Caco-2 (cell line): ENCODE measurements at regions not wholly inside any gene's neighbourhood (a gene's known extent, or its start where the extent isn't known, plus 50 kb on each side); places are given as distances from the start of the nearest gene placed in this dataset.

Source experiments
- BruUV-seq: library from RNA; stranded (reverse); fragments of 400-500 nt; replicated peaks from 2 replicates; lab custom pipeline; 2021; lab: Mats Ljungman, UMichigan
- CTCF ChIA-PET: fragments of 300-600 bp; sonication (Branson Sonifier 250); formaldehyde crosslinking; loops from one replicate; lab custom pipeline; 2022; ENCODE audit warnings: antibody characterized with exemption; lab: Charles Lee
- POLR2A ChIA-PET: fragments of 300-600 bp; sonication (Branson Sonifier 250); formaldehyde crosslinking; loops from one replicate; lab custom pipeline; 2022; ENCODE audit warnings: antibody characterized with exemption; lab: Charles Lee
- DNase-seq, 2 experiments: peaks; one replicate each; pipeline versions ENCODE4 v3.0.0 to v3.0.0-alpha.2; 2020 to 2022
- H3K27me3 ChIP-seq: replicated peaks from 2 replicates; pipeline ENCODE4 v1.6.0; 2011; ENCODE audit warnings: low read length; ENCODE audit not compliant: control insufficient read depth, insufficient read depth
- H3K36me3 ChIP-seq: 2 replicates; pipeline ENCODE4 v1.5.1; 2011; ENCODE audit warnings: low read length; ENCODE audit not compliant: control insufficient read depth, insufficient read depth
- H3K4me1 ChIP-seq: fragments of 250-450 bp; sonication (Bioruptor Pico); 2 replicates; pipeline ENCODE4 v1.5.1; 2020; ENCODE audit warnings: mild to moderate bottlenecking
- H3K4me3 ChIP-seq: 2 replicates; pipeline ENCODE4 v1.5.1; 2011; ENCODE audit warnings: low read depth, mild to moderate bottlenecking, control low read depth, low read length
- H3K9me3 ChIP-seq: fragments of 250-450 bp; sonication (Bioruptor Pico); 2 replicates; pipeline ENCODE4 v1.5.1; 2020; ENCODE audit warnings: mild to moderate bottlenecking, moderate library complexity
- H3K27ac Mint-ChIP-seq: one replicate; pipeline ENCODE4 v1.8.0; 2022; ENCODE audit warnings: mixed read lengths; ENCODE audit not compliant: unreplicated experiment
- H3K27me3 Mint-ChIP-seq: one replicate; pipeline ENCODE4 v1.8.0; 2022; ENCODE audit warnings: mixed read lengths; ENCODE audit not compliant: insufficient read depth, unreplicated experiment
- H3K36me3 Mint-ChIP-seq: one replicate; pipeline ENCODE4 v1.8.0; 2022; ENCODE audit warnings: mild to moderate bottlenecking, mixed read lengths; ENCODE audit not compliant: insufficient read depth, unreplicated experiment
- H3K4me1 Mint-ChIP-seq: one replicate; pipeline ENCODE4 v1.8.0; 2022; ENCODE audit warnings: low read depth, mixed read lengths; ENCODE audit not compliant: unreplicated experiment
- H3K4me3 Mint-ChIP-seq: one replicate; pipeline ENCODE4 v1.8.0; 2022; ENCODE audit warnings: mild to moderate bottlenecking, moderate library complexity, mixed read lengths; ENCODE audit not compliant: unreplicated experiment
- H3K9me3 Mint-ChIP-seq: one replicate; pipeline ENCODE4 v1.8.0; 2022; ENCODE audit warnings: mixed read lengths; ENCODE audit not compliant: unreplicated experiment
- intact Hi-C: fragments of 100-400 bp; cut with micrococcal nuclease; formaldehyde crosslinking; loops from one replicate; pipeline ENCODE4 v1.10.0; 2022; ENCODE audit not compliant: unreplicated experiment
- TF ChIP-seq, protein P1 (sequence below), 2 experiments: fragments of 200-600 bp in 1 of 2; IDR thresholded peaks; 1 replicate in 1 of 2; 2 replicates in 1 of 2; pipeline versions ENCODE4 v1.5.1 to v1.8.0; 2011 to 2022; ENCODE audit warnings: antibody characterized with exemption in 1 of 2, control low read depth in 1 of 2, inconsistent platforms in 1 of 2, low read depth in 1 of 2, low read length in 1 of 2, mild to moderate bottlenecking in 1 of 2, moderate library complexity in 1 of 2; ENCODE audit not compliant: insufficient read depth in 1 of 2, severe bottlenecking in 1 of 2, unreplicated experiment in 1 of 2

DNA sequence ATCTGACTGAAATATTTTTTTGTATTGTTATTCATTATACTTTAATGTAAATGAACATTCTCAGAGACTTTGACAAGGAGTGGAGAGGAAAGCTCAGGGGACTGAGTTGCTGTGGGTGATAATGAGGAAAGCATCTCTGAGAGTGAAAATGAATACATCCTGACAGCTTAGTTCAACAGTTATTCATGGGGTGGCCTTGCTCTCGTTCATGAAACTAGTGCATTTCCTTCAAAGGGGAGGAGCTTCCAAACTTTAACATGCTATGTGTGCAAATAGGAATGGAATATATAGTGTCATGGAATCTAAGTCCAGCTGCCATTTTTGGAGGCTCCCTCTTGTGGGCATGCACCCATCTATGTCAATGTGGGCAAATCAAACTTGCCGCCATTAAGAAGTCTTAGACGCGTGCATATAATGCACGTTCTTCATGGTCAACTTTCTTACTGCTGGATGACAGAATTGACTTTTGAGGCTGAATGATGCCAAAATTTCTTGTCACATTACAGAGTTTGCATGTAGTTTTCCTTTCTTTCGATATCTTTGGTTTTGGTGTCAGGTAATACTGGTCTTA lies 124.3 kb upstream of the TMEM170B start:
- intact Hi-C loops = no loop called here
- Histone ChIP-seq H3K4me3 (no peak overlapping the region), H3K27me3 (no peaks in the 10 kb centered on the region), H3K9me3 (peaks cover 8% of the 10 kb centered on the region), H3K4me1 (peaks cover 44% of the 10 kb centered on the region), H3K36me3 (no peaks in the 10 kb centered on the region)
- DNase-seq = no peak
- H3K27me3 Mint-ChIP-seq = no peaks in the 10 kb centered on the region
- ChIA-PET CTCF (no interaction called here), POLR2A (interaction anchor here (0.6 to 1.0 kb wide), 2 partner anchors 21 to 181 kb away, joined by 3 read pairs; partner anchors contain the start of gene NEDD9)
- no peak overlapping the region for H3K4me3 Mint-ChIP-seq
- peaks cover 7% of the 10 kb centered on the region for H3K9me3 Mint-ChIP-seq
- H3K36me3 Mint-ChIP-seq = no peaks in the 10 kb centered on the region
- H3K27ac Mint-ChIP-seq = peak overlapping the region; percentile 55
- TF ChIP-seq, protein P1, sequence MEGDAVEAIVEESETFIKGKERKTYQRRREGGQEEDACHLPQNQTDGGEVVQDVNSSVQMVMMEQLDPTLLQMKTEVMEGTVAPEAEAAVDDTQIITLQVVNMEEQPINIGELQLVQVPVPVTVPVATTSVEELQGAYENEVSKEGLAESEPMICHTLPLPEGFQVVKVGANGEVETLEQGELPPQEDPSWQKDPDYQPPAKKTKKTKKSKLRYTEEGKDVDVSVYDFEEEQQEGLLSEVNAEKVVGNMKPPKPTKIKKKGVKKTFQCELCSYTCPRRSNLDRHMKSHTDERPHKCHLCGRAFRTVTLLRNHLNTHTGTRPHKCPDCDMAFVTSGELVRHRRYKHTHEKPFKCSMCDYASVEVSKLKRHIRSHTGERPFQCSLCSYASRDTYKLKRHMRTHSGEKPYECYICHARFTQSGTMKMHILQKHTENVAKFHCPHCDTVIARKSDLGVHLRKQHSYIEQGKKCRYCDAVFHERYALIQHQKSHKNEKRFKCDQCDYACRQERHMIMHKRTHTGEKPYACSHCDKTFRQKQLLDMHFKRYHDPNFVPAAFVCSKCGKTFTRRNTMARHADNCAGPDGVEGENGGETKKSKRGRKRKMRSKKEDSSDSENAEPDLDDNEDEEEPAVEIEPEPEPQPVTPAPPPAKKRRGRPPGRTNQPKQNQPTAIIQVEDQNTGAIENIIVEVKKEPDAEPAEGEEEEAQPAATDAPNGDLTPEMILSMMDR (IDR thresholded peaks at IDR 0.05; ENCODE audit: insufficient read depth in 1 of 2, low read depth in 1 of 2, low read length in 1 of 2, severe bottlenecking in 1 of 2, unreplicated experiment in 1 of 2) = peak in 1 of 2 experiments; percentile 5
- BruUV-seq = no TSS peak
- peaks cover 33% of the 10 kb centered on the region for H3K4me1 Mint-ChIP-seq

DNA sequence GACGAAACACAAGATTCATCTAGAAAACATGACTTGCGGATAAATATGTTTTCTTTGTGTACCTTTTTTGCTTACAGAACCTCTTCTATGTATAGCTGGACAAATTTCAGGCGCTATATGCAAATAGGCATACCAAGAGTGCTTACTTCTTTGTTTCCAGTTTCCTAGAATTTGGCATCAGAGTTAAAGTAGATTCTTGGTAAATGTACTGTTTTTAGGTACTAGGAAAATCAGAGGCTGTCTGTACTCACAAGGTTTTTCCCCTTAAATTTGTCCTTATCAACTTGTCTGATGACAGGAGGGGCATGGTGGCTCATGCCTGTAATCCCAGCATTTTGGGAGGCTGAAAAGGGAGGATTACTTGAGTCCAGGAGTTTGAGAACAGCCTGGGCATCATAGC lies 124.9 kb upstream of the TMEM170B start:
- Mint-ChIP-seq H3K27me3 (no peaks in the 10 kb centered on the region), H3K9me3 (peaks cover under 1% of the 10 kb centered on the region), H3K27ac (peak overlapping the region; percentile 55), H3K4me1 (peaks cover 30% of the 10 kb centered on the region), H3K36me3 (no peaks in the 10 kb centered on the region), H3K4me3 (no peak overlapping the region)
- Histone ChIP-seq H3K27me3 (no peaks in the 10 kb centered on the region), H3K4me1 (peaks cover 38% of the 10 kb centered on the region), H3K4me3 (no peak overlapping the region), H3K9me3 (peaks cover 8% of the 10 kb centered on the region), H3K36me3 (no peaks in the 10 kb centered on the region)
- BruUV-seq = no TSS peak
- POLR2A ChIA-PET = interaction anchor here (0.6 to 1.0 kb wide), 2 partner anchors 22 to 180 kb away, joined by 3 read pairs; partner anchors contain the start of gene NEDD9
- CTCF ChIA-PET = no interaction called here
- DNase-seq = no peak
- TF ChIP-seq, protein P1 (IDR thresholded peaks at IDR 0.05; ENCODE audit: insufficient read depth in 1 of 2, low read depth in 1 of 2, low read length in 1 of 2, severe bottlenecking in 1 of 2, unreplicated experiment in 1 of 2) = no peak
- intact Hi-C loops = no loop called here

DNA sequence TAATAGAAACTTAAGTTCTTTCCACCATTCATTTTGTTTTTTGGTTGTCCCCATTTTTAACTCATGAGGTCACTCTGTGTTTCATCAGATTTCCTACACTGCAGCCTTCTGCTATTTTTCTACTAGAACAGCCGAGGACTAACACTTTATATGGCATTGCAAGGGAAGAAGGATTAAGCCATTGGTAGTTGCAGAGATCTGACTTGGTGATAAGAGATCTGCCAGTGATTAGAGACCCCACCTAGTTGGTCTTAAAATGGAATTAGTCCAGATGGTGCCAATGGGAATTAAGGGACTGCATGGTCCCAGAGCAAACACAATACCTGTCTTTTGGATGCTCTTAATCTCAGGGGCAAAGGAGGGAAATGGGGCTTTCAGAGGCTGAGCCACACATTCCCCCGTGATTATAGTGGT lies 125.5 kb upstream of the TMEM170B start:
- no TSS peak for BruUV-seq
- H3K9me3 ChIP-seq = peaks cover 5% of the 10 kb centered on the region
- no peaks in the 10 kb centered on the region for H3K27me3 ChIP-seq
- H3K4me3 Mint-ChIP-seq = no peak overlapping the region
- H3K27me3 Mint-ChIP-seq = no peaks in the 10 kb centered on the region
- no peaks in the 10 kb centered on the region for H3K36me3 Mint-ChIP-seq
- H3K27ac Mint-ChIP-seq = peak overlapping the region; percentile 61
- DNase-seq = no peak
- H3K4me3 ChIP-seq = no peak overlapping the region
- peaks cover 30% of the 10 kb centered on the region for H3K4me1 Mint-ChIP-seq
- no peaks in the 10 kb centered on the region for H3K9me3 Mint-ChIP-seq
- POLR2A ChIA-PET = no interaction called here
- H3K4me1 ChIP-seq = peaks cover 32% of the 10 kb centered on the region
- CTCF ChIA-PET = no interaction called here
- TF ChIP-seq, protein P1 (IDR thresholded peaks at IDR 0.05; ENCODE audit: insufficient read depth in 1 of 2, low read depth in 1 of 2, low read length in 1 of 2, severe bottlenecking in 1 of 2, unreplicated experiment in 1 of 2) = no peak
- intact Hi-C loops = no loop called here
- H3K36me3 ChIP-seq = no peaks in the 10 kb centered on the region
